ENCODE measurements at regions not wholly inside any gene's neighbourhood (a gene's known extent, or its start where the extent isn't known, plus 50 kb on each side); places are given as distances from the start of the nearest gene placed in this dataset.

DNA sequence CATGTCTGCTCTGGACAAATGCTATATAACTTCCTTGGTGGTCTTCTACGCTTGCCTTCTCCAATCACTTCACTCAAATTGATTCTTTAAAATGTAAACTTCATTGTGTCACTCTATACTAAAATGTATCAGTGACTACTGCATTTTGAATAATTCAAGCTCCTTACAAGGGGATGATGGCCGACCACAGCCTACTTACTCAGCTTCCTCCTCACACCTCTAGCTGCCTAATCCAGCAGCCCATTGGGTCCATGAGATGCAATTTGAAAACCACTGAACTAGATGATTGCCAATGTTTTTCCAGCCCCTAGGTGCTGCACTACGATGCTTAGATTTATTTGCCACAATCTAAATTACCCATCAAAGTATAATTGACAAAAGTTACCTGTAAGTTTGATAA, 120.7 kb downstream of the CTAGE1 start:
- TF ChIP-seq ZFP3 (CRISPR knock-in tag; IDR thresholded peaks at IDR 0.05) (no peak), ESRRG (CRISPR knock-in tag; IDR thresholded peaks at IDR 0.05) (no peak)
- ATAC-seq, result no peak

DNA sequence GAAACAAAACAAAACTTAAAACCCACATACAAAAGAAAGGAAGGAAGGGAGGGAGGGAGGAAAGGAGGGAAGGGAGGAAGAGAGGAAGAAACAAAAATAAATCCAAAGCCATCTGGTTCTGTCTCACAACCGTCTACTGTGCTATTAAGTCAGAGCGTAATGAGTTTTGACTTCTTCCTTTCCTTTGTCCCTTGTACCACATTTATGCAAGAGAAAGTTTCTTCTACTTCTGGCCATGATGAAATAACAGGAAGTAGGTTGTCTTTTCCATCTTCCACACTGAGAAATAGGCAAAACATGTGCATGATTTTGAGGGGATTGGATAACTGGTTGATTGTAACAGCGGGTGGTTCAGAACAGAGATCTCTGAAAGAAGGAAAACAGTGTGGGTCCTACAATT, 121.4 kb downstream of the CTAGE1 start:
- no peak for ATAC-seq

DNA sequence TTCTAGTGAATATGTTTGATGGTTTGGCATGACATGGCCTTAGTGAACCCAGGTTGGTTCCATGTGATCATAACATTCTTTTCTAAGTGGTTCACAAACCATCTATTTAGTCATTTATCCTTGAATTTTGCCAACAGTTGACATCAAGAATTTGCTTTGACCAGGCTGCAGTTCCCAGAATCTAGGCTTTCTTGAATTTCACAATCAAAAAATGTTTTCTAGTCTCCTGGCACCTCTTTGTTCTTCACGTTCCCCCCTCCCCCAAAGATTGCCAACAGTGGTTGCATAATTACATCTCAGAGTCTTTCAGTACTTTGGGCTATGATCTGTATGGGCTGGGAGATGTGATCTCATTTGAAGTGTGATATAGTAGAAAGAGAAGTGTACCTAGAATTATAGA, 124.0 kb downstream of the GATA6 start:
- no peak for ATAC-seq
- no peak for TF ChIP-seq ARNTL (CRISPR knock-in tag; IDR thresholded peaks at IDR 0.05; ENCODE audit: borderline replicate concordance, low read depth)
- no peak for TF ChIP-seq OSR1 (CRISPR knock-in tag; IDR thresholded peaks at IDR 0.05)
- no peak for TF ChIP-seq ZNF70 (CRISPR knock-in tag; IDR thresholded peaks at IDR 0.05)
- TF ChIP-seq, protein P1, sequence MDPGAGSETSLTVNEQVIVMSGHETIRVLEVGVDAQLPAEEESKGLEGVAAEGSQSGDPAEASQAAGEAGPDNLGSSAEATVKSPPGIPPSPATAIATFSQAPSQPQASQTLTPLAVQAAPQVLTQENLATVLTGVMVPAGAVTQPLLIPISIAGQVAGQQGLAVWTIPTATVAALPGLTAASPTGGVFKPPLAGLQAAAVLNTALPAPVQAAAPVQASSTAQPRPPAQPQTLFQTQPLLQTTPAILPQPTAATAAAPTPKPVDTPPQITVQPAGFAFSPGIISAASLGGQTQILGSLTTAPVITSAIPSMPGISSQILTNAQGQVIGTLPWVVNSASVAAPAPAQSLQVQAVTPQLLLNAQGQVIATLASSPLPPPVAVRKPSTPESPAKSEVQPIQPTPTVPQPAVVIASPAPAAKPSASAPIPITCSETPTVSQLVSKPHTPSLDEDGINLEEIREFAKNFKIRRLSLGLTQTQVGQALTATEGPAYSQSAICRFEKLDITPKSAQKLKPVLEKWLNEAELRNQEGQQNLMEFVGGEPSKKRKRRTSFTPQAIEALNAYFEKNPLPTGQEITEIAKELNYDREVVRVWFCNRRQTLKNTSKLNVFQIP (CRISPR knock-in tag; IDR thresholded peaks at IDR 0.05; ENCODE audit: borderline replicate concordance, low read depth), result no peak
- TF ChIP-seq ZFP30 (CRISPR knock-in tag; IDR thresholded peaks at IDR 0.05), result no peak
- TF ChIP-seq PPARA (CRISPR knock-in tag; IDR thresholded peaks at IDR 0.05; ENCODE audit: borderline replicate concordance), result no peak
- TF ChIP-seq, protein P2, sequence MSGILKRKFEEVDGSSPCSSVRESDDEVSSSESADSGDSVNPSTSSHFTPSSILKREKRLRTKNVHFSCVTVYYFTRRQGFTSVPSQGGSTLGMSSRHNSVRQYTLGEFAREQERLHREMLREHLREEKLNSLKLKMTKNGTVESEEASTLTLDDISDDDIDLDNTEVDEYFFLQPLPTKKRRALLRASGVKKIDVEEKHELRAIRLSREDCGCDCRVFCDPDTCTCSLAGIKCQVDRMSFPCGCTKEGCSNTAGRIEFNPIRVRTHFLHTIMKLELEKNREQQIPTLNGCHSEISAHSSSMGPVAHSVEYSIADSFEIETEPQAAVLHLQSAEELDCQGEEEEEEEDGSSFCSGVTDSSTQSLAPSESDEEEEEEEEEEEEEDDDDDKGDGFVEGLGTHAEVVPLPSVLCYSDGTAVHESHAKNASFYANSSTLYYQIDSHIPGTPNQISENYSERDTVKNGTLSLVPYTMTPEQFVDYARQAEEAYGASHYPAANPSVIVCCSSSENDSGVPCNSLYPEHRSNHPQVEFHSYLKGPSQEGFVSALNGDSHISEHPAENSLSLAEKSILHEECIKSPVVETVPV (CRISPR knock-in tag; IDR thresholded peaks at IDR 0.05), result no peak
- TF ChIP-seq, protein P3, sequence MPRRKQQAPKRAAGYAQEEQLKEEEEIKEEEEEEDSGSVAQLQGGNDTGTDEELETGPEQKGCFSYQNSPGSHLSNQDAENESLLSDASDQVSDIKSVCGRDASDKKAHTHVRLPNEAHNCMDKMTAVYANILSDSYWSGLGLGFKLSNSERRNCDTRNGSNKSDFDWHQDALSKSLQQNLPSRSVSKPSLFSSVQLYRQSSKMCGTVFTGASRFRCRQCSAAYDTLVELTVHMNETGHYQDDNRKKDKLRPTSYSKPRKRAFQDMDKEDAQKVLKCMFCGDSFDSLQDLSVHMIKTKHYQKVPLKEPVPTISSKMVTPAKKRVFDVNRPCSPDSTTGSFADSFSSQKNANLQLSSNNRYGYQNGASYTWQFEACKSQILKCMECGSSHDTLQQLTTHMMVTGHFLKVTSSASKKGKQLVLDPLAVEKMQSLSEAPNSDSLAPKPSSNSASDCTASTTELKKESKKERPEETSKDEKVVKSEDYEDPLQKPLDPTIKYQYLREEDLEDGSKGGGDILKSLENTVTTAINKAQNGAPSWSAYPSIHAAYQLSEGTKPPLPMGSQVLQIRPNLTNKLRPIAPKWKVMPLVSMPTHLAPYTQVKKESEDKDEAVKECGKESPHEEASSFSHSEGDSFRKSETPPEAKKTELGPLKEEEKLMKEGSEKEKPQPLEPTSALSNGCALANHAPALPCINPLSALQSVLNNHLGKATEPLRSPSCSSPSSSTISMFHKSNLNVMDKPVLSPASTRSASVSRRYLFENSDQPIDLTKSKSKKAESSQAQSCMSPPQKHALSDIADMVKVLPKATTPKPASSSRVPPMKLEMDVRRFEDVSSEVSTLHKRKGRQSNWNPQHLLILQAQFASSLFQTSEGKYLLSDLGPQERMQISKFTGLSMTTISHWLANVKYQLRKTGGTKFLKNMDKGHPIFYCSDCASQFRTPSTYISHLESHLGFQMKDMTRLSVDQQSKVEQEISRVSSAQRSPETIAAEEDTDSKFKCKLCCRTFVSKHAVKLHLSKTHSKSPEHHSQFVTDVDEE (CRISPR knock-in tag; IDR thresholded peaks at IDR 0.05), result no peak
- TF ChIP-seq CSDC2 (CRISPR knock-in tag; IDR thresholded peaks at IDR 0.05), result no peak
- TF ChIP-seq GLIS3 (CRISPR knock-in tag; IDR thresholded peaks at IDR 0.05), result no peak

More for the DNA sequence above, 121.4 kb downstream of the CTAGE1 start:
- TF ChIP-seq GLIS3 (CRISPR knock-in tag; IDR thresholded peaks at IDR 0.05) (no peak), SNAI2 (CRISPR knock-in tag; IDR thresholded peaks at IDR 0.05) (no peak), TOX (CRISPR knock-in tag; IDR thresholded peaks at IDR 0.05; ENCODE audit: borderline replicate concordance) (no peak), ZFP30 (CRISPR knock-in tag; IDR thresholded peaks at IDR 0.05) (no peak), ZC3H10 (CRISPR knock-in tag; IDR thresholded peaks at IDR 0.05) (no peak), ZNF565 (CRISPR knock-in tag; conservative IDR thresholded peaks at IDR 0.05; ENCODE audit: low read depth) (no peak), ZNF8 (CRISPR knock-in tag; IDR thresholded peaks at IDR 0.05) (no peak), ARNTL (CRISPR knock-in tag; IDR thresholded peaks at IDR 0.05; ENCODE audit: borderline replicate concordance, low read depth) (no peak), ISL1 (CRISPR knock-in tag; IDR thresholded peaks at IDR 0.05) (no peak), BACH2 (CRISPR knock-in tag; IDR thresholded peaks at IDR 0.05; ENCODE audit: borderline replicate concordance) (no peak)
- TF ChIP-seq, protein P1 (CRISPR knock-in tag; IDR thresholded peaks at IDR 0.05; ENCODE audit: borderline replicate concordance, low read depth), result no peak
- TF ChIP-seq, protein P3 (CRISPR knock-in tag; IDR thresholded peaks at IDR 0.05), result no peak
- TF ChIP-seq, protein P4, sequence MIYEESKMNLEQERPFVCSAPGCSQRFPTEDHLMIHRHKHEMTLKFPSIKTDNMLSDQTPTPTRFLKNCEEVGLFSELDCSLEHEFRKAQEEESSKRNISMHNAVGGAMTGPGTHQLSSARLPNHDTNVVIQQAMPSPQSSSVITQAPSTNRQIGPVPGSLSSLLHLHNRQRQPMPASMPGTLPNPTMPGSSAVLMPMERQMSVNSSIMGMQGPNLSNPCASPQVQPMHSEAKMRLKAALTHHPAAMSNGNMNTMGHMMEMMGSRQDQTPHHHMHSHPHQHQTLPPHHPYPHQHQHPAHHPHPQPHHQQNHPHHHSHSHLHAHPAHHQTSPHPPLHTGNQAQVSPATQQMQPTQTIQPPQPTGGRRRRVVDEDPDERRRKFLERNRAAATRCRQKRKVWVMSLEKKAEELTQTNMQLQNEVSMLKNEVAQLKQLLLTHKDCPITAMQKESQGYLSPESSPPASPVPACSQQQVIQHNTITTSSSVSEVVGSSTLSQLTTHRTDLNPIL (CRISPR knock-in tag; IDR thresholded peaks at IDR 0.05; ENCODE audit: low read depth), result no peak
